Neuronal stem cell (in vitro differentiated cells): ENCODE measurements at regions not wholly inside any gene's neighbourhood (a gene's known extent, or its start where the extent isn't known, plus 50 kb on each side); places are given as distances from the start of the nearest gene placed in this dataset.

Source experiments
- DNase-seq: peaks from one replicate; pipeline ENCODE4 v3.0.0-alpha.2; 2013; ENCODE audit warnings: low spot score
- H2AFZ ChIP-seq: one replicate; pipeline ENCODE4 v1.6.1; 2013; ENCODE audit warnings: mild to moderate bottlenecking, low read length, inconsistent platforms
- H2AK5ac ChIP-seq: 2 replicates; pipeline ENCODE4 v1.6.1; 2013; ENCODE audit warnings: low read depth, mild to moderate bottlenecking, inconsistent platforms, low read length, moderate library complexity, mixed read lengths
- H2BK120ac ChIP-seq: 2 replicates; pipeline ENCODE4 v1.6.1; 2013; ENCODE audit warnings: low read depth, mild to moderate bottlenecking, inconsistent platforms, low read length, moderate library complexity, mixed read lengths
- H2BK12ac ChIP-seq: one replicate; pipeline ENCODE4 v1.6.1; 2013; ENCODE audit warnings: low read length, inconsistent platforms
- H2BK15ac ChIP-seq: 2 replicates; pipeline ENCODE4 v1.6.1; 2013; ENCODE audit warnings: mild to moderate bottlenecking, low read length, inconsistent platforms, mixed read lengths
- H2BK5ac ChIP-seq: one replicate; pipeline ENCODE4 v1.6.1; 2013; ENCODE audit warnings: inconsistent platforms, mild to moderate bottlenecking, low read length, moderate library complexity
- H3K14ac ChIP-seq: one replicate; pipeline ENCODE4 v1.6.1; 2013; ENCODE audit warnings: low read length, inconsistent platforms
- H3K18ac ChIP-seq: 2 replicates; pipeline ENCODE4 v1.6.1; 2013; ENCODE audit warnings: low read length, inconsistent platforms
- H3K23ac ChIP-seq: 2 replicates; pipeline ENCODE4 v1.6.1; 2013; ENCODE audit warnings: low read depth, mild to moderate bottlenecking, mixed read lengths, low read length, inconsistent platforms; ENCODE audit not compliant: poor library complexity
- H3K27ac ChIP-seq: replicated peaks from 3 replicates; pipeline ENCODE4 v1.5.1; 2013; ENCODE audit warnings: low read length, inconsistent platforms
- H3K27me3 ChIP-seq, 3 experiments: 2 replicates each; pipeline ENCODE4 v1.6.1; 2013; ENCODE audit warnings: low read length in 3 of 3, mild to moderate bottlenecking in 2 of 3, inconsistent platforms in 1 of 3, low read depth in 1 of 3, mixed read lengths in 1 of 3, moderate library complexity in 1 of 3; ENCODE audit not compliant: control insufficient read depth in 3 of 3, insufficient read depth in 3 of 3
- H3K36me3 ChIP-seq, 2 donors: replicated peaks in 1 of 2; 2 replicates each; pipeline ENCODE4 v1.6.1; 2013; ENCODE audit warnings: low read length in 2 of 2; ENCODE audit not compliant: control insufficient read depth in 2 of 2, insufficient read depth in 2 of 2
- H3K4ac ChIP-seq: 2 replicates; pipeline ENCODE4 v1.6.1; 2013; ENCODE audit warnings: inconsistent platforms, mild to moderate bottlenecking, low read length, moderate library complexity
- H3K4me1 ChIP-seq, 2 donors: 1 replicate in 1 of 2; 2 replicates in 1 of 2; pipeline ENCODE4 v1.6.1; 2013; ENCODE audit warnings: low read length in 2 of 2, low read depth in 1 of 2; ENCODE audit not compliant: control insufficient read depth in 2 of 2, insufficient read depth in 1 of 2
- H3K4me2 ChIP-seq: one replicate; pipeline ENCODE4 v1.6.1; 2013; ENCODE audit warnings: mild to moderate bottlenecking, low read length, inconsistent platforms; ENCODE audit not compliant: insufficient read depth, poor library complexity, severe bottlenecking
- H3K4me3 ChIP-seq, 2 donors: 2 replicates each; pipeline ENCODE4 v1.5.1; 2013; ENCODE audit warnings: low read length in 2 of 2, mild to moderate bottlenecking in 2 of 2, inconsistent platforms in 1 of 2, moderate library complexity in 1 of 2
- H3K79me1 ChIP-seq: one replicate; pipeline ENCODE4 v1.6.1; 2013; ENCODE audit warnings: low read depth, mild to moderate bottlenecking, inconsistent platforms, low read length, moderate library complexity
- H3K9ac ChIP-seq: one replicate; pipeline ENCODE4 v1.6.1; 2013; ENCODE audit warnings: mild to moderate bottlenecking, low read depth, low read length, inconsistent platforms; ENCODE audit not compliant: poor library complexity
- H3K9me3 ChIP-seq, 2 donors: replicated peaks in 1 of 2; 2 replicates each; pipeline versions ENCODE3 to v1.6.1; 2013; ENCODE audit warnings: low read length in 2 of 2, mild to moderate bottlenecking in 2 of 2, inconsistent platforms in 1 of 2, low read depth in 1 of 2, mixed read lengths in 1 of 2, moderate library complexity in 1 of 2; ENCODE audit not compliant: control insufficient read depth in 2 of 2, insufficient read depth in 1 of 2
- H4K8ac ChIP-seq: one replicate; pipeline ENCODE4 v1.6.1; 2013; ENCODE audit warnings: low read depth, mild to moderate bottlenecking, inconsistent platforms, low read length, moderate library complexity
- H4K91ac ChIP-seq: one replicate; pipeline ENCODE4 v1.6.1; 2013; ENCODE audit warnings: low read length, low read depth, mild to moderate bottlenecking, inconsistent platforms; ENCODE audit not compliant: poor library complexity
- WGBS, 2 donors: extraction: QIAGEN DNeasy Blood & Tissue Kit; methylation state at CpG; one replicate each; pipeline ENCODE4 v1.1.7; 2013; ENCODE audit warnings: missing lambda C conversion rate in 2 of 2, mixed read lengths in 1 of 2; ENCODE audit not compliant: insufficient read length in 2 of 2, insufficient replicate concordance in 1 of 2; ENCODE audit errors: extremely low coverage in 2 of 2; 5-methylcytosine and 5-hydroxymethylcytosine counted together

DNA sequence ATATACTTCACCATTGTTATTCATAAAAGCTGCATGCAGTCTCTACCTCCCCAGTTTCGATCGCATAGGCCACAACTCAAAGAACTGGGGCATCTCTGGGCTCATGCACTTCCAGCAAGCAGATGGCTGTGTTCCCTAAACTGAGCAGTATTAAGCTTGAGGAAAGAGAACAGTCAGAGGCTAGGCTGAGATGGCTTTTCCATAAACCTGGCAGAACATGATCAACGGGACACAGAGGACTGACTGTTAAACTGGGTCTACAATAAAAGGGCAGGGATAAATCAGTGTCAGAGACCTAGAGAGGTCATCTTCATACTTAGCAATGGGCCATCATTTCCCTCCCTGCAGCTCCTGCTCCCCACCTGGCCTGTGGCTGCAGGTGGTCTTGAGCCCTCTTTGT lies 171.0 kb upstream of the NECTIN1 start:
- Histone ChIP-seq H3K4me3 (no peak overlapping the region), H3K36me3 (no peaks in the 10 kb centered on the region), H4K8ac (no peak overlapping the region), H3K9me3 (no peaks in the 10 kb centered on the region), H3K4me2 (no peak overlapping the region), H3K14ac (no peak overlapping the region), H2AK5ac (no peak overlapping the region), H2BK120ac (no peak overlapping the region), H3K9ac (no peak overlapping the region), H3K18ac (no peak overlapping the region), H4K91ac (no peak overlapping the region), H3K4me1 (peaks cover 0 to 4% of the 10 kb centered on the region in 2 donors), H3K27ac (no peak overlapping the region), H2BK15ac (no peak overlapping the region), H3K79me1 (no peaks in the 10 kb centered on the region), H2BK5ac (no peak overlapping the region), H2AFZ (no peak overlapping the region), H3K27me3 (peaks cover 0 to 10% (median 0%) of the 10 kb centered on the region in 3 experiments), H3K4ac (no peak overlapping the region), H2BK12ac (no peak overlapping the region), H3K23ac (no peak overlapping the region)
- no CpG with 5 or more reads among the region's 3 CpGs for WGBS, 2 donors
- no peak for DNase-seq

DNA sequence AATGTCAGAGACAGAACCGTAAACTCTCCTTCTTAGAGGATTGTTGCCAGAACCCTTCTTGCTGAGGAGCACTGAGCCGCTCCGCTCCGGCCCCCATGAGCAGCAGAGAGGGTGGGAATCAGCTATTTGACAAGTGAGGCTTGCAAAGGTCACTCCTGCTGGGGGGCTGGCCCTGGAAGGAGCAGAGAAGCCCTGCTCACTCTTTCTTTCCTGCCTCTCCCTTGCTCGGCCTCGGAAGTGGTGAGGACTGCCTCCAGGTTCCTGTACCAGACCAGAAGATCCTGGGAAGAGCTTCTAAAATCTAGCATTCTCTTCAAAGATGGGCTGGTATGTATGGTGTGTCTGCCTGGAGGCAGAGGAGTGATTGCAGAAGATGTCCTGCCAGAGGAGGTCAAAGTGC lies 168.6 kb upstream of the NECTIN1 start:
- Histone ChIP-seq H3K18ac (no peak overlapping the region), H3K27ac (no peak overlapping the region), H3K9me3 (no peaks in the 10 kb centered on the region), H2AK5ac (no peak overlapping the region), H2BK12ac (no peak overlapping the region), H3K27me3 (peaks cover 0 to 21% (median 0%) of the 10 kb centered on the region in 3 experiments), H3K4me3 (no peak overlapping the region), H2AFZ (no peak overlapping the region), H2BK120ac (no peak overlapping the region), H3K79me1 (no peaks in the 10 kb centered on the region), H3K4me1 (peaks cover 0 to 4% of the 10 kb centered on the region in 2 donors), H3K4ac (no peak overlapping the region), H2BK15ac (no peak overlapping the region), H3K23ac (no peak overlapping the region), H3K4me2 (no peak overlapping the region), H4K8ac (no peak overlapping the region), H3K9ac (no peak overlapping the region), H3K36me3 (no peaks in the 10 kb centered on the region), H3K14ac (no peak overlapping the region), H4K91ac (no peak overlapping the region), H2BK5ac (no peak overlapping the region)
- DNase-seq, result no peak
- no CpG with 5 or more reads among the region's 6 CpGs for WGBS, 2 donors

DNA sequence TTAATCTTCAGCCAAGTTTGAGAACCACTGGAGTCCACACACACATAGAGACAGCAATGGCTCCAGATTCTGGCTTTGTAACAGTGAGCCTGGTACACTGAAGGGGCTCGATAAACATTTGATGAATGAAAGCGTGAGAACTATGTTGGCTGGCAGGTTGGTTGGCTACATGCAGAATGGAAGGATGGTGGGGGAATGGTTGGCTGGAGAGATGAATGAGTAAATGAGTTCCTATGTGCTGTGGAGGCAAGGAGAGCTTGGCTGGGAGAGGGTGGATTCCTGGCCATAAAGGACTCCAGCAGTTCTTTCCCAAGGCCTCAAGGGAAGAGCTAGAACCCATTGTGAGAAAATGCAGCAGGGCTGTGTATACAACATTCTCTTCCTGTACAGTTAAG lies 168.0 kb upstream of the NECTIN1 start:
- Histone ChIP-seq H2BK15ac (no peak overlapping the region), H2AFZ (no peak overlapping the region), H3K4me2 (no peak overlapping the region), H3K9ac (no peak overlapping the region), H4K8ac (no peak overlapping the region), H3K4me3 (no peak overlapping the region), H2AK5ac (no peak overlapping the region), H3K4me1 (peaks cover 0 to 6% of the 10 kb centered on the region in 2 donors), H3K14ac (no peak overlapping the region), H3K27ac (no peak overlapping the region), H3K23ac (no peak overlapping the region), H3K27me3 (peaks cover 0 to 27% (median 0%) of the 10 kb centered on the region in 3 experiments), H3K79me1 (no peaks in the 10 kb centered on the region), H2BK120ac (no peak overlapping the region), H2BK12ac (no peak overlapping the region), H2BK5ac (no peak overlapping the region), H4K91ac (no peak overlapping the region), H3K36me3 (no peaks in the 10 kb centered on the region), H3K18ac (no peak overlapping the region), H3K9me3 (no peaks in the 10 kb centered on the region), H3K4ac (no peak overlapping the region)
- no peak for DNase-seq
- no CpG with 5 or more reads among the region's 2 CpGs for WGBS, 2 donors

DNA sequence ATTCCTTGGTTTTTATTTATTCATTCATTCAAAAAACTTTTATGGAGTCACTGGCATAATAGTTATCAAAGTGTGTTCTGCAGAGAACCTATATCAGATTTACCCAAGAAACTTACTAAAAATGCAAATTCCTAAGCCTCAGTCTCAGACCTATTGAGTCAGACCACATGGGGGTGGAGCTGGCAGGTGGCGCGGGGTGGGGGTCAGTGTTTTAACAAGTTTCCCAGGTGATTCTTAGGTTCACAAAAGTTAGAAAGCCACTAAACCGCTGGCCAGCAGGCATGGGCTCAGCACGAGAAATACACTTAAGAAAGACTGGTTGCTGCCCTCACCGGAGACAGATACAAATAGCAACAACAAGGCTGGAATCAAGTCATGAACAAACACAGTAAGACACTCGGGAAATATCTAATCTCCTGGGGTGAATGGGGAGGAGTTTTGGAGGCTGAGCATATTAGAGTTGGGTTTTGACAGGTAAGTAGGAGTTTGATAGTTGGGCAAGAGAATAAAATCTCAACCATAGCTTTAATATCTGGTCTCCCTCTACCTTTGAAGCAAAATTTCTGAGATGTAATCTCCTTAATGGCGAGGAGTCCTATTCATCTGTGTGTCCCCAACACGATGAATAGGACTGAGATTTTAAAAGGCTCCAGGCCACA lies 167.5 kb upstream of the NECTIN1 start:
- no peaks in the 10 kb centered on the region for H3K9me3 ChIP-seq
- H3K36me3 ChIP-seq, result no peaks in the 10 kb centered on the region
- no peak overlapping the region for H2BK5ac ChIP-seq
- no peak overlapping the region for H3K4me3 ChIP-seq
- no peak overlapping the region for H2BK120ac ChIP-seq
- no peak overlapping the region for H2AK5ac ChIP-seq
- H2BK15ac ChIP-seq, result no peak overlapping the region
- H3K4ac ChIP-seq, result no peak overlapping the region
- no peak overlapping the region for H2AFZ ChIP-seq
- H3K23ac ChIP-seq, result no peak overlapping the region
- no peak overlapping the region for H3K18ac ChIP-seq
- H3K27ac ChIP-seq, result no peak overlapping the region
- WGBS, 2 donors, result no CpG with 5 or more reads among the region's 8 CpGs
- no peak for DNase-seq
- no peak overlapping the region for H4K91ac ChIP-seq
- H3K4me2 ChIP-seq, result no peak overlapping the region
- H3K14ac ChIP-seq, result no peak overlapping the region
- H3K9ac ChIP-seq, result no peak overlapping the region
- H3K4me1 ChIP-seq, result peaks cover 0 to 8% of the 10 kb centered on the region in 2 donors
- H4K8ac ChIP-seq, result no peak overlapping the region
- no peak overlapping the region for H2BK12ac ChIP-seq
- H3K79me1 ChIP-seq, result no peaks in the 10 kb centered on the region
- peaks cover 0 to 30% (median 0%) of the 10 kb centered on the region in 3 experiments for H3K27me3 ChIP-seq
